Loucy (cell line): ENCODE measurements at regions not wholly inside any gene's neighbourhood (a gene's known extent, or its start where the extent isn't known, plus 50 kb on each side); places are given as distances from the start of the nearest gene placed in this dataset.

Experiments
- CTCF ChIP-seq: fragments of 200-600 bp; sonication (generic); conservative IDR thresholded peaks from 2 replicates; pipeline ENCODE4 v1.5.1; 2014; ENCODE audit warnings: mild to moderate bottlenecking, antibody characterized with exemption, low read length
- EZH2phosphoT487 ChIP-seq: fragments of 200-600 bp; IDR thresholded peaks from 2 replicates; pipeline ENCODE4 v1.6.1; 2018; ENCODE audit warnings: antibody characterized with exemption, mild to moderate bottlenecking, moderate library complexity, borderline replicate concordance

- TF ChIP-seq CTCF (no peak), EZH2phosphoT487 (no peak)
These were observed 647.6 kb downstream of the LMO4 start for GRCh38 chr1:87976316-87976715.
